H1 (cell line): ENCODE measurements at regions not wholly inside any gene's neighbourhood (a gene's known extent, or its start where the extent isn't known, plus 50 kb on each side); places are given as distances from the start of the nearest gene placed in this dataset.

Source experiments
- CTCF ChIA-PET: fragments of 300-600 bp; sonication (Branson Sonifier 250); formaldehyde crosslinking; loops from one replicate; lab custom pipeline; 2021; ENCODE audit not compliant: partially characterized antibody; lab: Charles Lee
- POLR2A ChIA-PET: fragments of 300-600 bp; sonication (Branson Sonifier 250); formaldehyde crosslinking; loops from one replicate; lab custom pipeline; 2021; ENCODE audit warnings: inconsistent platforms; ENCODE audit not compliant: partially characterized antibody; lab: Charles Lee
- DNase-seq, 2 experiments: peaks; one replicate each; pipeline versions ENCODE4 v3.0.0 to v3.0.0-alpha.2; 2010 to 2022; ENCODE audit warnings: low spot score in 2 of 2, low read depth in 1 of 2, mixed read lengths in 1 of 2
- FAIRE-seq: peaks from 2 replicates; lab custom pipeline; 2011; peaks lifted over from hg19 to GRCh38; lab: Jason Lieb, UNC
- H2AFZ ChIP-seq: 2 replicates; pipeline ENCODE4 v1.8.1; 2012; ENCODE audit warnings: low read length, inconsistent platforms
- H2AK5ac ChIP-seq: 2 replicates; pipeline ENCODE4 v1.6.1; 2013; ENCODE audit warnings: low read depth, low read length
- H2BK120ac ChIP-seq: replicated peaks from 2 replicates; pipeline ENCODE3; 2013; ENCODE audit warnings: low read depth, low read length, inconsistent platforms
- H2BK12ac ChIP-seq: 2 replicates; pipeline ENCODE4 v1.6.1; 2013; ENCODE audit warnings: low read depth, low read length
- H2BK15ac ChIP-seq: 2 replicates; pipeline ENCODE4 v1.6.1; 2013; ENCODE audit warnings: low read length
- H2BK20ac ChIP-seq: 2 replicates; pipeline ENCODE4 v1.6.1; 2013; ENCODE audit warnings: low read length
- H2BK5ac ChIP-seq: 2 replicates; pipeline ENCODE4 v1.6.1; 2013; ENCODE audit warnings: low read depth, low read length
- H3K14ac ChIP-seq: 2 replicates; pipeline ENCODE4 v1.6.1; 2013; ENCODE audit warnings: inconsistent platforms; ENCODE audit not compliant: insufficient read length
- H3K18ac ChIP-seq: 2 replicates; pipeline ENCODE4 v1.6.1; 2013; ENCODE audit warnings: low read length; ENCODE audit errors: extremely low read depth
- H3K23ac ChIP-seq: 2 replicates; pipeline ENCODE4 v1.6.1; 2013; ENCODE audit warnings: inconsistent platforms; ENCODE audit not compliant: insufficient read length
- H3K23me2 ChIP-seq: 2 replicates; pipeline ENCODE4 v1.6.1; 2013; ENCODE audit warnings: low read depth, low read length
- H3K27ac ChIP-seq: 2 replicates; pipeline ENCODE4 v1.6.1; 2011; ENCODE audit warnings: low read depth, low read length, inconsistent platforms
- H3K27me3 ChIP-seq, 4 experiments: replicated peaks in 1 of 4; 1 replicate in 1 of 4; 2 replicates in 3 of 4; pipeline versions ENCODE4 v1.6.1 to v1.8.1; 2011 to 2013; ENCODE audit warnings: low read length in 3 of 4, mild to moderate bottlenecking in 3 of 4, inconsistent platforms in 2 of 4, mixed read lengths in 2 of 4, moderate library complexity in 1 of 4; ENCODE audit not compliant: control insufficient read depth in 3 of 4, insufficient read depth in 3 of 4; ENCODE audit errors: extremely low read depth in 1 of 4
- H3K36me3 ChIP-seq, 4 experiments: 2 replicates each; pipeline versions ENCODE4 v1.6.1 to v1.8.1; 2011 to 2013; ENCODE audit warnings: mild to moderate bottlenecking in 4 of 4, low read length in 3 of 4, moderate library complexity in 2 of 4, control low read depth in 1 of 4, inconsistent platforms in 1 of 4; ENCODE audit not compliant: insufficient read depth in 4 of 4, control insufficient read depth in 2 of 4
- H3K4ac ChIP-seq: replicated peaks from 2 replicates; pipeline ENCODE3; 2013; ENCODE audit warnings: low read length, low read depth, mixed read lengths, inconsistent platforms; ENCODE audit not compliant: insufficient read length
- H3K4me1 ChIP-seq, 4 experiments: replicated peaks in 1 of 4; 1 replicate in 1 of 4; 2 replicates in 3 of 4; pipeline versions ENCODE4 v1.6.1 to v1.8.1; 2011 to 2013; ENCODE audit warnings: low read length in 3 of 4, inconsistent platforms in 2 of 4, mixed read lengths in 1 of 4; ENCODE audit not compliant: insufficient read depth in 4 of 4, control insufficient read depth in 3 of 4
- H3K4me2 ChIP-seq, 2 experiments: 2 replicates each; pipeline versions ENCODE4 v1.6.1 to v1.8.1; 2011 to 2013; ENCODE audit warnings: low read depth in 2 of 2, low read length in 2 of 2, control low read depth in 1 of 2, inconsistent platforms in 1 of 2, mild to moderate bottlenecking in 1 of 2; ENCODE audit not compliant: insufficient read depth in 1 of 2
- H3K4me3 ChIP-seq, 4 experiments: fragments of 200-600, 300-600 bp in 1 of 4; sonication (generic), shearing (Covaris generic), sonication (Bioruptor Twin) in 1 of 4; 2 replicates each; pipeline versions ENCODE4 v1.5.1 to v1.8.1; 2011 to 2016; ENCODE audit warnings: low read length in 4 of 4, low read depth in 3 of 4, control low read depth in 2 of 4, inconsistent platforms in 2 of 4, mild to moderate bottlenecking in 2 of 4, mixed read lengths in 1 of 4, moderate library complexity in 1 of 4; ENCODE audit not compliant: insufficient read depth in 2 of 4; ENCODE audit errors: extremely low read depth in 1 of 4
- H3K56ac ChIP-seq: replicated peaks from 2 replicates; pipeline ENCODE3; 2013; ENCODE audit warnings: low read depth, mild to moderate bottlenecking, mixed read lengths, low read length, inconsistent platforms; ENCODE audit not compliant: insufficient read length
- H3K79me1 ChIP-seq: 2 replicates; pipeline ENCODE4 v1.6.1; 2013; ENCODE audit warnings: low read depth, low read length, control low read depth
- H3K79me2 ChIP-seq, 2 experiments: 2 replicates each; pipeline versions ENCODE4 v1.6.1 to v1.8.1; 2012 to 2013; ENCODE audit warnings: low read length in 2 of 2, mild to moderate bottlenecking in 2 of 2, inconsistent platforms in 1 of 2; ENCODE audit not compliant: insufficient read depth in 2 of 2, control insufficient read depth in 1 of 2
- H3K9ac ChIP-seq, 4 experiments: replicated peaks in 1 of 4; 1 replicate in 1 of 4; 2 replicates in 3 of 4; pipeline versions ENCODE4 v1.6.1 to v1.8.1; 2011 to 2013; ENCODE audit warnings: low read depth in 3 of 4, low read length in 3 of 4, control low read depth in 2 of 4, mild to moderate bottlenecking in 2 of 4, moderate library complexity in 2 of 4, inconsistent platforms in 1 of 4; ENCODE audit errors: extremely low read depth in 1 of 4
- H3K9me3 ChIP-seq, 2 experiments: 2 replicates each; pipeline versions ENCODE4 v1.6.1 to v1.8.1; 2012 to 2013; ENCODE audit warnings: mild to moderate bottlenecking in 2 of 2, moderate library complexity in 2 of 2, control low read depth in 1 of 2, inconsistent platforms in 1 of 2, low read depth in 1 of 2, low read length in 1 of 2, mixed read lengths in 1 of 2; ENCODE audit not compliant: insufficient read depth in 2 of 2
- H4K20me1 ChIP-seq, 2 experiments: replicated peaks in 1 of 2; 2 replicates each; pipeline versions ENCODE3 to v1.8.1; 2011 to 2013; ENCODE audit warnings: inconsistent platforms in 2 of 2, low read length in 2 of 2, mild to moderate bottlenecking in 1 of 2; ENCODE audit not compliant: insufficient read depth in 2 of 2, control insufficient read depth in 1 of 2
- H4K5ac ChIP-seq: 2 replicates; pipeline ENCODE4 v1.6.1; 2013; ENCODE audit warnings: low read length, low read depth, mixed read lengths, inconsistent platforms; ENCODE audit not compliant: insufficient read length
- H4K8ac ChIP-seq: 2 replicates; pipeline ENCODE4 v1.8.0; 2013; ENCODE audit warnings: mild to moderate bottlenecking, moderate library complexity, low read length, inconsistent platforms; ENCODE audit not compliant: insufficient read depth; ENCODE audit errors: extremely low read depth
- H4K91ac ChIP-seq: replicated peaks from 2 replicates; pipeline ENCODE3; 2013; ENCODE audit warnings: low read length, mixed read lengths, inconsistent platforms; ENCODE audit not compliant: insufficient read length
- ATF3 ChIP-seq: IDR thresholded peaks from 2 replicates; pipeline ENCODE4 v1.6.1; 2011; ENCODE audit warnings: low read depth, mild to moderate bottlenecking, low read length; ENCODE audit not compliant: insufficient read depth
- CREB1 ChIP-seq: IDR thresholded peaks from 2 replicates; pipeline ENCODE4 v1.6.1; 2012; ENCODE audit warnings: inconsistent platforms
- E2F6 ChIP-seq: IDR thresholded peaks from 2 replicates; pipeline ENCODE4 v1.6.1; 2012; ENCODE audit warnings: inconsistent platforms
- HDAC6 ChIP-seq: IDR thresholded peaks from one replicate; pipeline ENCODE4 v1.7.1; 2012; ENCODE audit warnings: low read depth, mild to moderate bottlenecking, inconsistent platforms, low read length, moderate library complexity
- JUND ChIP-seq: IDR thresholded peaks from 2 replicates; pipeline ENCODE4 v1.6.1; 2011; ENCODE audit warnings: mild to moderate bottlenecking, improper control_type of control experiment, low read length
- MAX ChIP-seq: IDR thresholded peaks from 2 replicates; pipeline ENCODE4 v1.6.1; 2012; ENCODE audit warnings: inconsistent platforms
- SIN3A ChIP-seq, 2 experiments: IDR thresholded peaks in 1 of 2; conservative IDR thresholded peaks in 1 of 2; 2 replicates each; pipeline ENCODE4 v1.6.1; 2011 to 2012; ENCODE audit warnings: low read length in 2 of 2, improper control_type of control experiment in 1 of 2, low read depth in 1 of 2, mild to moderate bottlenecking in 1 of 2
- SRF ChIP-seq: IDR thresholded peaks from 2 replicates; pipeline ENCODE4 v1.6.1; 2011; ENCODE audit warnings: mild to moderate bottlenecking, low read depth, low read length, moderate library complexity
- TCF12 ChIP-seq: IDR thresholded peaks from 2 replicates; pipeline ENCODE4 v1.6.1; 2011; ENCODE audit warnings: low read depth, mild to moderate bottlenecking, low read length
- WGBS, 2 experiments: shearing (Covaris generic) in 1 of 2; methylation state at CpG; one replicate each; pipeline versions ENCODE4 v1.1.6 to v1.1.7; 2013 to 2015; ENCODE audit warnings: low lambda C conversion rate in 2 of 2, mixed read lengths in 2 of 2, inconsistent platforms in 1 of 2, low coverage in 1 of 2, missing lambda C conversion rate in 1 of 2; ENCODE audit not compliant: insufficient replicate concordance in 2 of 2, insufficient coverage in 1 of 2, insufficient read length in 1 of 2; ENCODE audit errors: extremely low coverage in 1 of 2, missing lambda C conversion rate in 1 of 2; 5-methylcytosine and 5-hydroxymethylcytosine counted together

GRCh38 chr11:103584720-103585119 is 451.7 kb upstream of the DDI1 start:
- Histone ChIP-seq H2AFZ (no peak overlapping the region), H3K79me1 (no peaks in the 10 kb centered on the region), H3K56ac (no peak overlapping the region), H3K9ac (no peak overlapping the region), H3K23ac (no peak overlapping the region), H3K23me2 (no peaks in the 10 kb centered on the region), H2BK15ac (no peak overlapping the region), H3K4me3 (no peak overlapping the region), H3K79me2 (no peaks in the 10 kb centered on the region), H2BK12ac (no peak overlapping the region), H4K8ac (no peak overlapping the region), H4K20me1 (no peaks in the 10 kb centered on the region), H4K91ac (no peak overlapping the region), H3K9me3 (no peaks in the 10 kb centered on the region), H3K27me3 (no peaks in the 10 kb centered on the region)
- FAIRE-seq, result no peak
- CTCF ChIA-PET, result interaction anchor here (1.4 to 2.4 kb wide), 2 partner anchors 16 to 39 kb away, joined by 3 to 13 read pairs; no protein-coding TSS in a partner anchor
- TF ChIP-seq TCF12, result no peak
- no peak for TF ChIP-seq JUND
- TF ChIP-seq SRF, result no peak
- no peak for TF ChIP-seq CREB1
- no peak for TF ChIP-seq HDAC6
- no peak for TF ChIP-seq MAX
- TF ChIP-seq ATF3, result no peak
- no peak for TF ChIP-seq E2F6
- no peak for TF ChIP-seq SIN3A (conservative IDR thresholded peaks at IDR 0.05 in 1 of 2, IDR thresholded peaks at IDR 0.05 in 1 of 2; ENCODE audit: low read depth in 1 of 2, low read length in 2 of 2)
- TF ChIP-seq, all 59 proteins: peak for 0
- no peak overlapping the region for H3K4ac ChIP-seq
- H3K4me1 ChIP-seq, result no peaks in the 10 kb centered on the region
- H3K36me3 ChIP-seq, result no peaks in the 10 kb centered on the region
- H3K18ac ChIP-seq, result no peak overlapping the region
- DNase-seq, result no peak
- H2BK5ac ChIP-seq, result no peak overlapping the region
- no peak overlapping the region for H3K14ac ChIP-seq
- no peak overlapping the region for H2BK120ac ChIP-seq
- no peak overlapping the region for H2BK20ac ChIP-seq
- H3K4me2 ChIP-seq, result no peak overlapping the region
- no peak overlapping the region for H2AK5ac ChIP-seq
- no peak overlapping the region for H3K27ac ChIP-seq
- POLR2A ChIA-PET, result no interaction called here
- H4K5ac ChIP-seq, result no peak overlapping the region
- 77% methylated on average over 1 of the region's 1 CpG; no CpG with 5 or more reads in 1 of the 2 experiments for WGBS, 2 experiments
